Endometrium (tissue), 2 donors: ENCODE measurements at regions not wholly inside any gene's neighbourhood (a gene's known extent, or its start where the extent isn't known, plus 50 kb on each side); places are given as distances from the start of the nearest gene placed in this dataset.

Experiments used
- FAIRE-seq: peaks from 2 replicates; lab custom pipeline; 2012; peaks lifted over from hg19 to GRCh38; lab: Jason Lieb, UNC
- donor health status: control.
- donor health status: control.

- FAIRE-seq: no peak
These were observed 489.7 kb downstream of the MIAT start for GRCh38 chr22:27146866-27147633.

GRCh38 chr22:27148055-27148454 lies 490.7 kb downstream of the MIAT start:
- FAIRE-seq: no peak

- FAIRE-seq: no peak
These were observed 491.6 kb downstream of the MIAT start for GRCh38 chr22:27148886-27149470.

- no peak for FAIRE-seq
These were observed 492.6 kb downstream of the MIAT start for GRCh38 chr22:27149921-27150543.

- no peak for FAIRE-seq
These were observed 493.2 kb downstream of the MIAT start for GRCh38 chr22:27150544-27150941.

- FAIRE-seq: no peak
These were observed 494.0 kb downstream of the MIAT start for GRCh38 chr22:27151407-27151806.

GRCh38 chr22:27152033-27152432 lies 494.6 kb downstream of the MIAT start:
- FAIRE-seq: no peak

- FAIRE-seq: no peak
These were observed 495.5 kb downstream of the MIAT start for GRCh38 chr22:27152883-27153282.

- FAIRE-seq: no peak
These were observed 496.0 kb downstream of the MIAT start for GRCh38 chr22:27153386-27153785.

GRCh38 chr22:27154717-27155116 lies 497.3 kb downstream of the MIAT start:
- no peak for FAIRE-seq

GRCh38 chr22:27156821-27157489 lies 499.6 kb downstream of the MIAT start:
- FAIRE-seq: no peak

- FAIRE-seq: no peak
These were observed 500.4 kb downstream of the MIAT start for GRCh38 chr22:27157666-27158370.

- no peak for FAIRE-seq
These were observed 501.6 kb downstream of the MIAT start for GRCh38 chr22:27159016-27159415.

- no peak for FAIRE-seq
These were observed 502.4 kb downstream of the MIAT start for GRCh38 chr22:27159716-27160295.

- FAIRE-seq: no peak
These were observed 506.1 kb downstream of the MIAT start for GRCh38 chr22:27163162-27164137.

- FAIRE-seq: no peak
These were observed 507.6 kb downstream of the MIAT start for GRCh38 chr22:27164781-27165503.

GRCh38 chr22:27168681-27169080 lies 511.3 kb downstream of the MIAT start:
- FAIRE-seq: no peak

GRCh38 chr22:27170491-27170890 lies 513.1 kb downstream of the MIAT start:
- FAIRE-seq: no peak

- FAIRE-seq: no peak
These were observed 513.8 kb downstream of the MIAT start for GRCh38 chr22:27171212-27171611.

- FAIRE-seq: no peak
These were observed 516.1 kb downstream of the MIAT start for GRCh38 chr22:27173530-27173929.
